KOPT-K1 (cell line): ENCODE measurements at regions not wholly inside any gene's neighbourhood (a gene's known extent, or its start where the extent isn't known, plus 50 kb on each side); places are given as distances from the start of the nearest gene placed in this dataset.
A peak's percentile ranks its signal among the peaks of the same experiment; 100 is the strongest.
"Not testable (repeated sequence)": the region's sequence is repeated elsewhere in the genome, so short reads cannot be mapped to it uniquely, and the experiment has no call there.

Source experiments
- H3K27ac ChIP-seq: fragments of 200-600 bp; sonication (generic); 2 replicates; pipeline ENCODE4 v1.5.1; 2016; ENCODE audit warnings: antibody characterized with exemption, mild to moderate bottlenecking, low read depth, low read length; ENCODE audit not compliant: poor library complexity, severe bottlenecking
- H3K36me3 ChIP-seq: fragments of 200-600 bp; sonication (generic); 2 replicates; pipeline ENCODE4 v1.5.1; 2017; ENCODE audit warnings: antibody characterized with exemption, mild to moderate bottlenecking, low read length, moderate library complexity; ENCODE audit not compliant: insufficient read depth
- H3K9me3 ChIP-seq: fragments of 200-600 bp; sonication (generic); 2 replicates; pipeline ENCODE4 v1.5.1; 2017; ENCODE audit warnings: antibody characterized with exemption, low read length, mild to moderate bottlenecking; ENCODE audit not compliant: insufficient read depth, poor library complexity, severe bottlenecking

DNA sequence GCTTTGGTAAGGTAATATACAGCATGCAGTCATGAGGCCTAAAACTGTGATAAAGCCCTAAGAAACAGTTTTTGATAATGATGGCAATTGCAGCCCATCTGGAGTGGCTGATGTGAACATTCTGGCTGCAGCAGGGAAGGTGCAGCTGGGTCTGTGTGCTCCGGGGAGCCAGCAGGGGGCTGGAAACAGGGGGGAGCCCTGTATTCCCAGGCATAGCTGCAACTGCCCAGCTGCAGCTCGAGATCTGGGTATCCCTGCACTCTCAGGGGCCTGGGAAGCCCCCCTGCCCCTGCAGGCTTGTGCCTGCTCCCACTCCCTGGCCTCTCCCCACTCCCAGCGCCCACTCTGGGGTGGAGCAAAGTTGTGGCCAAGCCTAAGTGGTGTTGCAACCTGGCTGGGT lies 95.6 kb downstream of the RRAGB start:
- Histone ChIP-seq H3K27ac (no peak overlapping the region), H3K9me3 (peaks cover 4% of the 10 kb centered on the region), H3K36me3 (no peaks in the 10 kb centered on the region)

GRCh38 chrX:55815546-55815945 lies 98.0 kb downstream of the RRAGB start:
- H3K27ac ChIP-seq: no peak overlapping the region
- H3K9me3 ChIP-seq: peaks cover 4% of the 10 kb centered on the region
- no peaks in the 10 kb centered on the region for H3K36me3 ChIP-seq

- Histone ChIP-seq H3K9me3 (peaks cover 4% of the 10 kb centered on the region), H3K36me3 (no peaks in the 10 kb centered on the region), H3K27ac (no peak overlapping the region)
Measured at GRCh38 chrX:55816023-55816422, 98.5 kb downstream of the RRAGB start.

DNA sequence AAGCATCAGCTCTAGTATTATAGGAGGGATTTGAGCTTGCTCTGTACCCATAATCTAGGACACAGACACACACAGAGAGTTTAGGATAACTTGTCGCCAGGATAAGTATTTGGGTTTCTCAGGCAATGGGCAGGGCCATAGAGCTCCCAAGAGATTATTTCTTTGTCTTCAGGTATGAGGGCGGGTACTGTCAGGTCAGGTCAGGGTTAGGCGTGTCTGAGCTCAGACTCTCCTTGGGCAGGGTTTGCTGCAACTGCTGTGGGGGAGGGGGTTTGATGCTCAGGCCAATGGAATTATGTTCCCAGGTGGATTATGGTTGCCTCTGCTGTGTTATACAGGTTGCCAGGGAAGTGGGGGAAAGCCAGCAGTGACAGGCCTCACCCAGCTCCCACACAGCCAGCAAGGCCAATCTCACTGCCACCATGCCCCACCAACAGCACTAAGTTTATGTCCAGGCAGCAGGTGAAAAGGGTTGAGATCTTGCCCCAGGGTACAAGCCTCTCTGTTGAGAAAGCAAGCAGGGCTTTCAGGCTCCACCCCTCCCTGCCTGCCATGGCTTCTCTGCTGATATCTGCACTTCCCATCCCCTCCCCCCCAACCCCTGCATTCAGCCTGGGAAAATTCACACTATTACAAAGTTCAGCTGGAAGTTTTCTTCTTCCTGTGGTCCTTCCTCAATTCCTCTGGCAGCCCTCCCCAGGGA lies 101.3 kb downstream of the RRAGB start:
- H3K27ac ChIP-seq: no peak overlapping the region
- H3K36me3 ChIP-seq: no peaks in the 10 kb centered on the region
- H3K9me3 ChIP-seq: no peaks in the 10 kb centered on the region

DNA sequence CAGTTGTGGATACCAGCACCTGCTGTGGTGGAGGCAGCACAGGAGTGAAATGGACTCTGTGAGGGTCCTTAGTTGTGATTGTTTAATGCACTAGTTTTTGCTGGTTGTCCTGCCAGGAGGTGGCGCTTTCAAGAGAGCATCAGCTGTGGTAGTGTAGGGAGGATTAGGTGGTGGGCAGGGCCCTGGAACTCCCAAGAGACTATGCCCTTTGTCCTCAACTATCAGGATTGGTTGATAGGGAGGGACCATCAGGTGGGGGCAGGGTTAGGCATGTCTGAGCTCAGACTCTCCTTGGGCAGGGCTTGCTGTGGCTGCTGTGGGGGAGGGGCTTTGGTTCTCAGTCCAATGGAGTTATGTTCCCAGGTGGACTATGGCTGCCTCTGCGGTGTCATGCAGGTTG lies 121.9 kb downstream of the RRAGB start:
- no peaks in the 10 kb centered on the region for H3K9me3 ChIP-seq

GRCh38 chrX:55841962-55842752 lies 124.6 kb downstream of the RRAGB start:
- Histone ChIP-seq H3K27ac (no peak overlapping the region), H3K36me3 (no peaks in the 10 kb centered on the region), H3K9me3 (no peaks in the 10 kb centered on the region)

More for the DNA sequence above, 121.9 kb downstream of the RRAGB start:
- H3K27ac ChIP-seq: no peak overlapping the region
- H3K36me3 ChIP-seq: no peaks in the 10 kb centered on the region

DNA sequence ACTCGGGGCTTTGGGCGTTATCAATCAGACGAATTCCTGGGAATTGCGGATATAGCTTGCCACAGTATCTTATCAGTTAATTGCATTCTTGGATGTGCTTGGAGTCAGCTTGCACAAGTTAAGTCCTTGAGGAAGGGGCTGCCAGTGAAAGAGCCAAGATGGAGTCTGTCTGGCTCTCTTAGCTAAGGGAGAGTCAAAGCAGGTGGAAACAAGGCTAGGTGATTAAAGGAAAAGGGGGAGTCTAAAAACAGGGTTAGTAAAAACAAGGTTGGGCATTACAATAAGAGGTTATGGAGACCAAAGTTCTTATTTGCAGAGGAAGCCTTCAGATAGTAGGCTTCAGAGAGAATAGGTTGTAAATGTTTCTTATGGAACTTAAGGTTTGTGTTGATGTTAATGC lies 149.2 kb downstream of the RRAGB start:
- not testable (repeated sequence) for H3K36me3 ChIP-seq, H3K9me3 ChIP-seq, H3K27ac ChIP-seq

DNA sequence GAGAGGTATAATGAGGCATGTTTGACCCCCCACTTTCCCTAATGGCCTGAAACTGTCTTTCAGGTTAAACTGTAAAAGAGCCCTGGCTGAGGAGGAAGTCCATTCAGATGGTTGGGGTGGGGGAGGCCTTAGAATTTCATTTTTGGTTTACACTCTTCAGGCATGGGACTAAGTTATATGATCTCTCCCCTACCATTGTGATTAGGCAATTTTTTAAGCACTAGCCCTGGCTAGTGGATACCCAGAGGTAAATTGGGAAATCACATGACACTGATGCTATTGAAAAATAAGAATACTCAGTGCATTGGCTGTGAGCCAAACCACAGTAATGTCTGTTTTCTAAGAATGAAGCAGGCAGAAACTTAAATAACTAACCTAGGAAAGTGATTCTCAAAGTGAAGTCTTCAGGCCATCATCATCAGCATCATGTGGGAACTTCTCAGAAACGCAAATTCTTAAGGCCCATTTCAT lies 149.7 kb downstream of the RRAGB start:
- Histone ChIP-seq H3K27ac (no peak overlapping the region), H3K36me3 (no peaks in the 10 kb centered on the region), H3K9me3 (no peaks in the 10 kb centered on the region)

DNA sequence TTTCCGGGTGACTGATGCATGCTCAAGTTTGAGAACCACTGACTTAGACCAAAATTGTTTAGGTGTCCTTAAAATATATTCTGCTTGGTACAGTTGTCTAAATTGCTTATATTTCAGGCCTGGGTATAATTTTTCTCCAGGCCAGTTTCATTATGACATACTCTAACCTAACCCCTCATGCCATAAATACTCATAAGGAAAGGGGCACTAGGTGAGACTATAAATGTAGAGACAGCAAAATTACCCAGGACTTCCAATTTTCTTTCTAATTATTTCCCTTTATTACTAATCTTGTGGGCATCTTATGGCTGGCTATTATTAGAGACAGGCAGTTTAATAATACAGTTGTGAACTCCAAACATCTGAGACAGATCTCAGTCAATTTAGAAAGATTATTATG lies 150.2 kb downstream of the RRAGB start:
- H3K9me3 ChIP-seq: no peaks in the 10 kb centered on the region
- no peak overlapping the region for H3K27ac ChIP-seq
- H3K36me3 ChIP-seq: no peaks in the 10 kb centered on the region

GRCh38 chrX:55874807-55875206 lies 157.3 kb downstream of the RRAGB start:
- no peaks in the 10 kb centered on the region for H3K9me3 ChIP-seq
- no peak overlapping the region for H3K27ac ChIP-seq
- no peaks in the 10 kb centered on the region for H3K36me3 ChIP-seq

- not testable (repeated sequence) for H3K27ac ChIP-seq, H3K9me3 ChIP-seq, H3K36me3 ChIP-seq
Measured at GRCh38 chrX:55883541-55883940, 166.0 kb downstream of the RRAGB start.

DNA sequence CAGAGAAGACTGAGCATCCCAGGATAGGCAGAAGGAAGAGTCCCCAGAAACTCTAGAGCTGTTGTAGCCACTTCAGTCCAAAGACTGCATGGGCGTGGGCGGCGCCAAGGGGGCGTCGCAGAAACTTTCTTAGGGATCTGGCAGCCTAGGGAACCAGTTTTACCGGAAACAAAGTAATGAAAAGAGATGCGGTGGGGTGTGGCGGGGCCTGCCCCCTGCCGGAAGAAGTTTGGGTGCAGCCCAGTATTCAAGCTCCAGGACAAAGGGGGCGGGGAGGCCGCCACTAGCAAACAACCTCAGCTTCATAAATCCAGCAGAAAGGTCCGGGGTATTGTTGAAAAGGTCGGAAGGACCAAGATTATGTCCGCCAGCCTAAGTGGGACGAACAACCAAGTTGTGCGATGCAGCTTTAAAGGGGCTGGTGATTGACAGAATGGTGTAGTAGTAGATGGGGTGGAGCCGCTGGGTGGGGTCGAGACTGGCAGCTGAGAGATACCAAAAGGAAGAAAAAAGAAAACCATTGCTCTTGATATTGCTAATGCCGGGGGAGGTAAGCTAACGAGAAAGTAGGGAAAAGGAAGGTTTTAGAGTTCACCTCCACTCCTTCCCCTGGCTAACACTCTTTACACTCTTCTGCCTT lies 190.5 kb downstream of the RRAGB start:
- Histone ChIP-seq H3K36me3 (no peaks in the 10 kb centered on the region), H3K27ac (peak overlapping the region; percentile 64), H3K9me3 (no peaks in the 10 kb centered on the region)

DNA sequence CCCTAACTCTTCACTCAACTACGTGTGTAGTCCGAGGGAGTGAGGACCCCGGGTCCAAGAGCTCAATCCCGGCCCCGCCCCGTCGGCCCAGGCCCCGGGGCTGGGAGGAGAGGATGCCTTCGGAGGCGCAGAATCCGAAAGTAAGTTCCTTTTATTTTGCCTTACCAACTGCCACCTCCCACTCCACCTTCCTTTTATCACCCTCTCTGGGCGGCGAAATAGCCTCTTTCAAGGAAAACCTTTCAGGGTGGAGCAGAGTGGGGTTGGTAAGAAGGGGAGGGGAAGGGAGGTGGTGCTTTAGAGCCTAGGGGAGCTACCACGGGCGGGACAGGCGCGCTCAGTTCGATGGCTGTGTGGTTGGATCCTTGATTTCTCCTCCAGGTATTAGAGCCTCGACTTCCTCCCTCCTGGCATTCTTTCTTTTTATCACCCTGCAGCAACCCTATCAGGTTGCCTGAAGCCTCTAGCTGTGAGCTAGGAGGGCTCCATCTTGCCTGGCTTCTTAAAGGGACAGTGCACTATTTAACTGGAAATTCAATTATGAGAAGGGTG lies 191.2 kb downstream of the RRAGB start:
- Histone ChIP-seq H3K9me3 (no peaks in the 10 kb centered on the region), H3K36me3 (no peaks in the 10 kb centered on the region), H3K27ac (peak overlapping the region; percentile 64)

GRCh38 chrX:55919367-55920221 lies 202.0 kb downstream of the RRAGB start:
- Histone ChIP-seq H3K27ac (no peak overlapping the region), H3K36me3 (no peaks in the 10 kb centered on the region), H3K9me3 (no peaks in the 10 kb centered on the region)
